ENCODE measurements at regions not wholly inside any gene's neighbourhood (a gene's known extent, or its start where the extent isn't known, plus 50 kb on each side); places are given as distances from the start of the nearest gene placed in this dataset.

GRCh38 chr4:28879900-28880299, 1840.3 kb upstream of the PCDH7 start:
- TF ChIP-seq CTCF (IDR thresholded peaks at IDR 0.05) (no peak), POLR2AphosphoS5 (IDR thresholded peaks at IDR 0.05) (no peak), POLR2A (IDR thresholded peaks at IDR 0.05) (no peak)
